K562 (cell line): ENCODE measurements at regions not wholly inside any gene's neighbourhood (a gene's known extent, or its start where the extent isn't known, plus 50 kb on each side); places are given as distances from the start of the nearest gene placed in this dataset.

ENCODE experiments used
- ATAC-seq: fragments of 200-7000 bp; cut with Tn5 transposase; 3 replicates; pipeline ENCODE4 v1.9.1; 2020; ENCODE audit warnings: moderate library complexity
- BruUV-seq: library from RNA; stranded (reverse); fragments of 400-500 nt; replicated peaks from 2 replicates; lab custom pipeline; 2021; lab: Mats Ljungman, UMichigan
- CTCF ChIA-PET: fragments of 300-600 bp; formaldehyde crosslinking; extraction: SDS; loops from one replicate; lab custom pipeline; 2021; ENCODE audit warnings: low intra/inter-chr PET ratio; lab: Yijun Ruan, JAX
- POLR2A ChIA-PET: fragments of 300-600, 350-650 bp; sonication (Branson Sonifier 250); formaldehyde crosslinking; extraction: SDS; loops from one replicate; lab custom pipeline; 2021; ENCODE audit warnings: antibody characterized with exemption, inconsistent platforms; lab: Yijun Ruan, JAX
- DNase-seq, 4 experiments: peaks; one replicate each; pipeline versions ENCODE4 v3.0.0 to v3.0.0-alpha.2; 2011 to 2018; ENCODE audit warnings: low spot score in 3 of 4, mixed read lengths in 3 of 4; ENCODE audit errors: extremely low read depth in 1 of 4
- FAIRE-seq: peaks from 2 replicates; lab custom pipeline; 2011; peaks lifted over from hg19 to GRCh38; lab: Jason Lieb, UNC
- H2AFZ ChIP-seq: 2 replicates; pipeline ENCODE4 v1.6.0; 2011; ENCODE audit warnings: low read depth, low read length, control low read depth, inconsistent platforms
- H3K27ac ChIP-seq: fragments of 200-600 bp; 3 replicates; pipeline ENCODE4 v1.8.0; 2011; ENCODE audit warnings: low read depth, mild to moderate bottlenecking, control low read depth, inconsistent platforms, low read length, moderate library complexity, mixed read lengths; ENCODE audit errors: extremely low read depth
- H3K27me3 ChIP-seq, 2 experiments: fragments of 300-600 bp in 1 of 2; 2 replicates in 1 of 2; 3 replicates in 1 of 2; pipeline versions ENCODE4 v1.6.0 to v1.8.0; 2011; ENCODE audit warnings: inconsistent platforms in 2 of 2, low read length in 2 of 2, mild to moderate bottlenecking in 1 of 2, mixed read lengths in 1 of 2, moderate library complexity in 1 of 2; ENCODE audit not compliant: control insufficient read depth in 2 of 2, insufficient read depth in 2 of 2
- H3K36me3 ChIP-seq: fragments of 300-600 bp; 3 replicates; pipeline ENCODE4 v1.8.0; 2011; ENCODE audit warnings: mild to moderate bottlenecking, low read length, inconsistent platforms; ENCODE audit not compliant: control insufficient read depth, insufficient read depth
- H3K4me1 ChIP-seq, 2 experiments: fragments of 200-600 bp in 1 of 2; replicated peaks in 1 of 2; 2 replicates in 1 of 2; 3 replicates in 1 of 2; pipeline versions ENCODE4 v1.5.1 to v1.8.0; 2011; ENCODE audit warnings: inconsistent platforms in 2 of 2, low read length in 2 of 2, mild to moderate bottlenecking in 1 of 2, mixed read lengths in 1 of 2, moderate library complexity in 1 of 2; ENCODE audit not compliant: control insufficient read depth in 2 of 2, insufficient read depth in 2 of 2
- H3K4me2 ChIP-seq: 2 replicates; pipeline ENCODE4 v1.6.1; 2011; ENCODE audit warnings: low read length, control low read depth, inconsistent platforms, mixed read lengths; ENCODE audit not compliant: insufficient read depth
- H3K4me3 ChIP-seq: fragments of 200-600 bp; sonication (generic), shearing (Covaris generic); 2 replicates; pipeline ENCODE4 v1.5.1; 2016; ENCODE audit warnings: control low read depth, inconsistent platforms
- H3K79me2 ChIP-seq: fragments of 200-600 bp; 3 replicates; pipeline ENCODE4 v1.8.0; 2011; ENCODE audit warnings: low read length, inconsistent platforms; ENCODE audit not compliant: control insufficient read depth, insufficient read depth
- H3K9ac ChIP-seq, 2 experiments: 2 replicates each; pipeline versions ENCODE4 v1.6.0 to v1.6.1; 2011; ENCODE audit warnings: low read depth in 2 of 2, low read length in 2 of 2, control low read depth in 1 of 2, inconsistent platforms in 1 of 2, mild to moderate bottlenecking in 1 of 2, mixed read lengths in 1 of 2; ENCODE audit not compliant: insufficient read depth in 1 of 2
- H3K9me1 ChIP-seq: one replicate; pipeline ENCODE4 v1.6.0; 2011; ENCODE audit warnings: inconsistent platforms, mild to moderate bottlenecking, low read length, moderate library complexity; ENCODE audit not compliant: control insufficient read depth, insufficient read depth
- H3K9me3 ChIP-seq: replicated peaks from 2 replicates; pipeline ENCODE4 v1.5.1; 2011; ENCODE audit warnings: low read depth, low read length, inconsistent platforms; ENCODE audit not compliant: control insufficient read depth, insufficient read depth
- H4K20me1 ChIP-seq: replicated peaks from 2 replicates; pipeline ENCODE4 v1.6.1; 2011; ENCODE audit warnings: low read length, inconsistent platforms, mixed read lengths; ENCODE audit not compliant: control insufficient read depth, insufficient read depth
- ESRRA ChIP-seq: fragments of 450-650 bp; IDR thresholded peaks from 2 replicates; pipeline ENCODE4 v1.6.1; 2014; ENCODE audit warnings: low read depth, mild to moderate bottlenecking, moderate library complexity, borderline replicate concordance
- FOXK2 ChIP-seq, 2 experiments: fragments of 450-650 bp; IDR thresholded peaks in 1 of 2; conservative IDR thresholded peaks in 1 of 2; 2 replicates each; pipeline ENCODE4 v1.6.1; 2016; ENCODE audit warnings: low read depth in 2 of 2, mild to moderate bottlenecking in 1 of 2
- GATA2 ChIP-seq: sonication (generic); formaldehyde crosslinking; IDR thresholded peaks from 2 replicates; pipeline ENCODE4 v1.4.0; 2020; ENCODE audit warnings: mild to moderate bottlenecking, missing genetic modification reagents
- MAFG ChIP-seq: fragments of 450-650 bp; conservative IDR thresholded peaks from 2 replicates; pipeline ENCODE4 v1.6.1; 2016; ENCODE audit warnings: missing genetic modification characterization, missing compliant biosample characterization
- MAFK ChIP-seq: IDR thresholded peaks from 2 replicates; pipeline ENCODE4 v1.6.1; 2011; ENCODE audit warnings: low read length, improper control_type of control experiment
- MEIS2 ChIP-seq: fragments of 450-650 bp; IDR thresholded peaks from 2 replicates; pipeline ENCODE4 v1.6.1; 2014; ENCODE audit warnings: mild to moderate bottlenecking; ENCODE audit not compliant: partially characterized antibody
- SOX6 ChIP-seq: fragments of 450-650 bp; IDR thresholded peaks from 2 replicates; pipeline ENCODE4 v1.6.1; 2014; ENCODE audit warnings: mild to moderate bottlenecking
- ZNF316 ChIP-seq: fragments of 450-650 bp; IDR thresholded peaks from 2 replicates; pipeline ENCODE4 v1.6.1; 2016
- ZNF699 ChIP-seq: fragments of 250-450 bp; sonication (Bioruptor Pico); IDR thresholded peaks from 2 replicates; pipeline ENCODE4 v1.8.0; 2021; ENCODE audit warnings: mild to moderate bottlenecking, moderate library complexity; ENCODE audit not compliant: insufficient replicate concordance
- WGBS: fragments of 100-300 bp; shearing (Covaris generic); methylation state at CpG from one replicate; pipeline ENCODE4 v1.1.6; 2016; ENCODE audit warnings: low coverage, mixed read lengths; ENCODE audit not compliant: insufficient coverage; ENCODE audit errors: missing lambda C conversion rate; 5-methylcytosine and 5-hydroxymethylcytosine counted together
- in situ Hi-C: fragments of 300-500 bp; cut with MboI; formaldehyde crosslinking; loops from 4 replicates; pipeline ENCODE4 v1.15.0; 2018; ENCODE audit warnings: inconsistent platforms, mixed read lengths
- intact Hi-C: fragments of 100-400 bp; cut with micrococcal nuclease; formaldehyde crosslinking; loops from 2 replicates; pipeline ENCODE4 v1.14.2; 2022
- TF ChIP-seq, protein P1 (sequence below): fragments of 450-650 bp; IDR thresholded peaks from 2 replicates; pipeline ENCODE4 v1.6.1; 2016
- TF ChIP-seq, protein P2 (sequence below): IDR thresholded peaks from 2 replicates; pipeline ENCODE4 v1.6.1; 2012; ENCODE audit warnings: low read depth, low read length, improper control_type of control experiment, borderline replicate concordance
- TF ChIP-seq, protein P3 (sequence below), 2 experiments: fragments of 450-650 bp; IDR thresholded peaks; 2 replicates each; pipeline ENCODE4 v1.6.1; 2016; ENCODE audit warnings: mild to moderate bottlenecking in 2 of 2, borderline replicate concordance in 1 of 2, low read depth in 1 of 2, moderate library complexity in 1 of 2

DNA sequence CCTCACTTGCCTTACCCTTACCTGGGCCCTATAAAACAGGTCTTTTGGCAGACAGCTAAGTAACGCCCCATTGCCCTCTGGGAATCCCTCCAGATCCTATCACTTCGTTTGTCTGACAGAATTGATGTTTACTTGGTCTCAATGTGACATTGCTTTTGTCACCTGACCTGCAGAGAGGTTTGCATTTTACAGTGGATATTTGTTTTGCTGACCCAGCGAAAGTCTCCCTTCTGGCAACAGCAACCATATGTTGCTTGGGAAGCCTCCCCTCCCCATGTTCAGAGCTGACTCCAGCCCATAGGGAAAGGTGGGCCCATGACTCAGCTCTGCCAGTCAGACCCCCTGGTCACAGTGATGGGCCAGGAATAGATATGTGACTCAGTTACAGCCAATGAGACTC is 54.0 kb upstream of the LARP1 start:
- POLR2A ChIA-PET = no interaction called here
- intact Hi-C loops (no loop called here), in situ Hi-C loops (no loop called here)
- TF ChIP-seq ESRRA (peak; percentile 60), MEIS2 (peak; percentile 51), ZNF316 (peak; percentile 97), MAFK (peak; percentile 91), ZNF699 (CRISPR knock-in tag) (no peak), MAFG (tag) (peak; percentile 90), SOX6 (0 out of 2 replicates have a peak, but pooled peaks have one; percentile 16), FOXK2 (conservative IDR thresholded peaks at IDR 0.05 in 1 of 2, IDR thresholded peaks at IDR 0.05 in 1 of 2; ENCODE audit: low read depth in 2 of 2) (peak in 1 of 2 experiments; percentile 42; a peak in 1 of 4 replicates), GATA2 (CRISPR knock-in tag) (no peak)
- TF ChIP-seq, protein P1, sequence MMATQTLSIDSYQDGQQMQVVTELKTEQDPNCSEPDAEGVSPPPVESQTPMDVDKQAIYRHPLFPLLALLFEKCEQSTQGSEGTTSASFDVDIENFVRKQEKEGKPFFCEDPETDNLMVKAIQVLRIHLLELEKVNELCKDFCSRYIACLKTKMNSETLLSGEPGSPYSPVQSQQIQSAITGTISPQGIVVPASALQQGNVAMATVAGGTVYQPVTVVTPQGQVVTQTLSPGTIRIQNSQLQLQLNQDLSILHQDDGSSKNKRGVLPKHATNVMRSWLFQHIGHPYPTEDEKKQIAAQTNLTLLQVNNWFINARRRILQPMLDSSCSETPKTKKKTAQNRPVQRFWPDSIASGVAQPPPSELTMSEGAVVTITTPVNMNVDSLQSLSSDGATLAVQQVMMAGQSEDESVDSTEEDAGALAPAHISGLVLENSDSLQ = peak; percentile 46; the same call in 1 of the 2 replicates
- TF ChIP-seq, protein P2, sequence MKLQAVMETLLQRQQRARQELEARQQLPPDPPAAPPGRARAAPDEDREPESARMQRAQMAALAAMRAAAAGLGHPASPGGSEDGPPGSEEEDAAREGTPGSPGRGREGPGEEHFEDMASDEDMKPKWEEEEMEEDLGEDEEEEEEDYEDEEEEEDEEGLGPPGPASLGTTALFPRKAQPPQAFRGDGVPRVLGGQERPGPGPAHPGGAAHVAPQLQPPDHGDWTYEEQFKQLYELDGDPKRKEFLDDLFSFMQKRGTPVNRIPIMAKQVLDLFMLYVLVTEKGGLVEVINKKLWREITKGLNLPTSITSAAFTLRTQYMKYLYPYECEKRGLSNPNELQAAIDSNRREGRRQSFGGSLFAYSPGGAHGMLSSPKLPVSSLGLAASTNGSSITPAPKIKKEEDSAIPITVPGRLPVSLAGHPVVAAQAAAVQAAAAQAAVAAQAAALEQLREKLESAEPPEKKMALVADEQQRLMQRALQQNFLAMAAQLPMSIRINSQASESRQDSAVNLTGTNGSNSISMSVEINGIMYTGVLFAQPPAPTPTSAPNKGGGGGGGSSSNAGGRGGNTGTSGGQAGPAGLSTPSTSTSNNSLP = no peak
- TF ChIP-seq, protein P3, sequence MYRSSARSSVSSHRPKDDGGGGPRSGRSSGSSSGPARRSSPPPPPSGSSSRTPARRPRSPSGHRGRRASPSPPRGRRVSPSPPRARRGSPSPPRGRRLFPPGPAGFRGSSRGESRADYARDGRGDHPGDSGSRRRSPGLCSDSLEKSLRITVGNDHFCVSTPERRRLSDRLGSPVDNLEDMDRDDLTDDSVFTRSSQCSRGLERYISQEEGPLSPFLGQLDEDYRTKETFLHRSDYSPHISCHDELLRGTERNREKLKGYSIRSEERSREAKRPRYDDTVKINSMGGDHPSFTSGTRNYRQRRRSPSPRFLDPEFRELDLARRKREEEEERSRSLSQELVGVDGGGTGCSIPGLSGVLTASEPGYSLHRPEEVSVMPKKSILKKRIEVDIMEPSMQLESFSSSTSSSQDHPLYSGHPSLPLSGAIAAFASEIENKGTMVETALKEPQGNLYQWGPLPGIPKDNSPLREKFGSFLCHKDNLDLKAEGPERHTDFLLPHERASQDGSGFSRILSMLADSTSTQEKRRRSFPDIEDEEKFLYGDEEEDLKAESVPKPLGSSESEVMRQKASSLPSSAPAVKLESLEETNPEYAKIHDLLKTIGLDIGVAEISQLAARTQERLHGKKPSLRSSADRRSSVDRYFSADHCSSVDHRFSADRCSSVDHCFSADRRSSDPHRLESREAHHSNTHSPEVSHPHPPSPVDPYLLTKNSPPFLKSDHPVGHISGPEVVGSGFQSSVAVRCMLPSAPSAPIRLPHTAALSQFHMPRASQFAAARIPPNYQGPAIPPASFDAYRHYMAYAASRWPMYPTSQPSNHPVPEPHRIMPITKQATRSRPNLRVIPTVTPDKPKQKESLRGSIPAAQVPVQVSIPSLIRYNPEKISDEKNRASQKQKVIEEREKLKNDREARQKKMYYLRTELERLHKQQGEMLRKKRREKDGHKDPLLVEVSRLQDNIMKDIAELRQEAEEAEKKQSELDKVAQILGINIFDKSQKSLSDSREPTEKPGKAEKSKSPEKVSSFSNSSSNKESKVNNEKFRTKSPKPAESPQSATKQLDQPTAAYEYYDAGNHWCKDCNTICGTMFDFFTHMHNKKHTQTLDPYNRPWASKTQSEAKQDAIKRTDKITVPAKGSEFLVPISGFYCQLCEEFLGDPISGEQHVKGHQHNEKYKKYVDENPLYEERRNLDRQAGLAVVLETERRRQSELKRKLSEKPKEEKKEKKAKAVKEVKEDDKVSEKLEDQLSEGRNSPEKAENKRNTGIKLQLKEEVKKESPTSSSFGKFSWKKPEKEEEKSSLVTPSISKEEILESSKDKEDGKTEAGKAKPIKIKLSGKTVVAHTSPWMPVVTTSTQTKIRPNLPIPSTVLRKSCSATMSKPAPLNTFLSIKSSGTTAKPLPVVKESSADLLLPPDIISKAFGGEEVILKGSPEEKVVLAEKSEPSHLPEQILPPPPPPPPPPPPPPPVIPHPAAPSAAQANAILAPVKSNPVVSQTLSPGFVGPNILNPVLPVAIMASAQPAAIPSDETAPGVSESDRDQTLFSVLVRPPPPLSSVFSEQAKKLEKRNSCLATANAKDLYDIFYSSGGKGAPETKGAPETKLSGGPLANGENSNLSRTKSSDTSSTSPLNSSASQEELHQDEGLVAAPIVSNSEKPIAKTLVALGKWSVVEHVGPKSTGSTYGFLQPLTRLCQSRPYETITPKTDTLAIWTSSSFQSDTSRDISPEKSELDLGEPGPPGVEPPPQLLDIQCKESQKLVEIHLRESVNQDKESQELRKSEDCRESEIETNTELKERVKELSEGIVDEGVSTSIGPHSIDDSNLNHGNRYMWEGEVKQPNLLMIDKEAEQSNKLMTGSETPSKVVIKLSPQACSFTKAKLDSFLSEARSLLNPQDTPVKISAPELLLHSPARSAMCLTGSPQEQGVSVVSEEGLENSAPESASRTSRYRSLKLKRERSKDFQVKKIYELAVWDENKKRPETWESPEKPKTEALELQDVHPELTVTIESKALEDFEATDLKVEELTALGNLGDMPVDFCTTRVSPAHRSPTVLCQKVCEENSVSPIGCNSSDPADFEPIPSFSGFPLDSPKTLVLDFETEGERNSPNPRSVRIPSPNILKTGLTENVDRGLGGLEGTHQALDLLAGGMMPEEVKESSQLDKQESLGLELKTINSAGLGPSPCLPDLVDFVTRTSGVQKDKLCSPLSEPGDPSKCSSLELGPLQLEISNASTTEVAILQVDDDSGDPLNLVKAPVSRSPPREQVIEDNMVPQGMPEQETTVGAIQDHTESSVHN (IDR thresholded peaks at IDR 0.05; ENCODE audit: borderline replicate concordance in 1 of 2, low read depth in 1 of 2) = 0 out of 4 replicates have a peak, but pooled peaks of 1 of the 2 experiments have one; percentile 48

More for the DNA sequence above, 54.0 kb upstream of the LARP1 start:
- H2AFZ ChIP-seq = no peak overlapping the region
- DNase-seq (no peak), FAIRE-seq (no peak), ATAC-seq (no peak)
- no peak overlapping the region for H3K9ac ChIP-seq
- no TSS peak for BruUV-seq
- H3K4me3 ChIP-seq = no peak overlapping the region
- H3K9me1 ChIP-seq = no peaks in the 10 kb centered on the region
- no peak overlapping the region for H3K27ac ChIP-seq
- no peaks in the 10 kb centered on the region for H3K36me3 ChIP-seq
- WGBS = 17% methylated on average over 3 of the region's 3 CpGs
- H3K9me3 ChIP-seq = no peaks in the 10 kb centered on the region
- H3K4me2 ChIP-seq = no peak overlapping the region
- peaks cover 0 to 7% of the 10 kb centered on the region in 2 experiments; a peak in 3 of 5 replicates for H3K4me1 ChIP-seq
- H3K79me2 ChIP-seq = no peaks in the 10 kb centered on the region
- H4K20me1 ChIP-seq = 0 out of 2 replicates have a peak, but pooled peaks cover 3% of the 10 kb centered on the region
- H3K27me3 ChIP-seq = no peaks in the 10 kb centered on the region
- CTCF ChIA-PET = no interaction called here
